Activated CD4-positive, alpha-beta T cell treated with anti-CD3 and anti-CD28 coated beads, Interleukin-2, Interleukin-6, amounts not matched to agents 100 ng/mL and 50 ng/mL, durations not matched to agents 16 hours and 8 hours (primary cell): ENCODE measurements at regions not wholly inside any gene's neighbourhood (a gene's known extent, or its start where the extent isn't known, plus 50 kb on each side); places are given as distances from the start of the nearest gene placed in this dataset.

ENCODE experiments used
- DNase-seq: peaks from one replicate; pipeline ENCODE4 v3.0.0-alpha.2; 2020

DNA sequence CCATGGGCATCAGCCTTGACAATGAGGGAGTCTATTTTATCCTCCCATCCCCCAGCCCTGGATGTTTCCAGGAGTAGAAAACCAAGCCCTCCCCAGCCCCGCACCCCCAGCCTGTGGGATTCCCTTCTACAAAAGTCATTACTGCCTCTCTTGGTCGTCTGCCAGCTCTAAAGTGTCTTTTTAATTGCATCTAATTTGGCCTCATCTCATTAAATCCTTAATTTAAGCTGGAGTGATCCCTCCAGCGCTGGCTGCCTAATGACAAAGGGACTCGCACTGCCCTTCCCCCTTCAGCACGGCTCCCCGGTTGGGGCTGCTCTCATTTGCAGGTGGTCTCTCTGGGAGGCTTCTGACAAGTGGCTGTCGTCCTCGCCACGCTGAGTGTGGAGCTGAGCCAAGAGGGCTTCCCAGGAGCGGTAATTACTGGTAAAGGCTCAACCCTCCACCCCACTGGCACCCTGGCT, 107.9 kb upstream of the ALDH1B1 start:
- no peak for DNase-seq

DNA sequence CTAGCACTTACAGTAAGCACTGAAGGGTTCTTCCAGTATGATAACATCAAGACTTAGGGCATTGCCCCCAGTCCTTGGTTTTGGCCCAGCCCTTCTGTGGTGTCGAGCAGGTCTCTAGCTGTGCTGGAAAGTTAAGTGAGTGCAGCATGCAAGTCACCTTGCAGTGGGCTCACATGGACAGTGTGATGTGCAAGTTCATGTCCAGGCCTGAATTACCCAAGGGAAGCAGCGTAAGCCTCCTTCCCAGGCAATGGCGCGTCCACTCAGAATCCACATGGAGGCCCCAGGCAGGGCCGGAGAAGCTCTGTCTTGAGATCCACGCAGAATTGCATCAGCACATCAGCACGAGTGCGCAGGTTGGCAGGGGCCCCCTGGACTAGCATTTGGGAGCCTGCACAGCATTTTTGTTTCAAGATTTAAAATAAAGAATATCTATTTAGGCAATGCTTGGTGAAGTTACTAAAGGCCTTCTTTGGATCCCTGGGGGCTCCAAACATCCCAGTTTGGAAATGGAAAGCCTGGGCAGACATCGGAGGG, 108.4 kb upstream of the ALDH1B1 start:
- no peak for DNase-seq

GRCh38 chr9:38282756-38283155, 109.7 kb upstream of the ALDH1B1 start:
- no peak for DNase-seq

- no peak for DNase-seq
Measured at GRCh38 chr9:38281917-38282316, 110.6 kb upstream of the ALDH1B1 start.

- DNase-seq = no peak
Measured at GRCh38 chr9:38281196-38281595, 111.3 kb upstream of the ALDH1B1 start.

GRCh38 chr9:38280251-38280800, 112.2 kb upstream of the ALDH1B1 start:
- DNase-seq = no peak

GRCh38 chr9:38278931-38279679, 113.4 kb upstream of the ALDH1B1 start:
- no peak for DNase-seq

DNA sequence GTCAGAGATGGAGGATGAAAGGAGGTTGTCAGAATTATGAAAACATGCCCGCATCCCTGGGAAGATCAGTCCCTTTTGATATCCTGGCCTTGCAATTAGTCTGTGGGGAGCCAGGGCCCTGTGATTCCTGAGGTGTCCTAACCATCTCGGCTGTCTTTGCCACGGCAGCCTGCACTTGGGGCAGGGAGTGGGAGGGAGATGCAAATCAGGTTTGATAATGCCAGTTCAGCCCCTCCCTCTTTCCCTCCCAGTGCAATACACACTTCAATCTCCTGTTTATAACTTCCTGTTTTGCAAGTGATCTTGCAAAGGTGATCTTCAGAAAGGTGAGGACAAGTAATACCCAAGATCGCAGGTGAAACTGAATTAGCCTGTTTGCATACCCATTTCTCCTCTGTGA, 114.0 kb upstream of the ALDH1B1 start:
- DNase-seq = no peak

DNA sequence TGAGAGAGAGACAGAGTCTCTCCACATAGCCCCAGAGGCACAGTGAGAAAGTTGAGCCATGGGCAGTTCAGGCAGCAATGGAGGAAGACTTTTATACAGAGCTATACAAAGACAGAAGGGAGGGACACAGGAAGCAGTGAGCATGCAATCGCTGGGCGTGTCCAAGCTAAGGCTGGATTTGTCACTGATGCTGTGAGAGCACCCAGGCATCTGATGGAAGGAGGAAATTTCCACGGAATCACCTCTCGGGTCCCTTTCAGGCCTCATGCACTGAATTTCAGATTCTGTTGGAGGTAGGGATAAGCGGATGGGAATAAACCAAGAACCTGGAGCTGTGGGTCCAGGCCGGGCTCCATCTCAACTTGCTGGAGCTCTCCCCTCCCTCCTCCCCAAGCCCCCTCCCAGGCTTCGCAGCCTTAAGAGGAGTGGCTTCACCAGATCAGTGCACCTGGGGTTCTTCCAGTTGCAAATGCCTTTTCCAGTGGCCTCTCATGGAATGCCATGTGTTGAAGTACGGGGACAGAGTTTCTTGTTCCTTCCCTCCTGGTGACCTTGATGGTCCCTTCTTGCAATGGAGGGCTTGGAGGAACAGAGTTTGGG, 114.8 kb upstream of the ALDH1B1 start:
- DNase-seq = no peak

- no peak for DNase-seq
Measured at GRCh38 chr9:38276771-38277439, 115.6 kb upstream of the ALDH1B1 start.

DNA sequence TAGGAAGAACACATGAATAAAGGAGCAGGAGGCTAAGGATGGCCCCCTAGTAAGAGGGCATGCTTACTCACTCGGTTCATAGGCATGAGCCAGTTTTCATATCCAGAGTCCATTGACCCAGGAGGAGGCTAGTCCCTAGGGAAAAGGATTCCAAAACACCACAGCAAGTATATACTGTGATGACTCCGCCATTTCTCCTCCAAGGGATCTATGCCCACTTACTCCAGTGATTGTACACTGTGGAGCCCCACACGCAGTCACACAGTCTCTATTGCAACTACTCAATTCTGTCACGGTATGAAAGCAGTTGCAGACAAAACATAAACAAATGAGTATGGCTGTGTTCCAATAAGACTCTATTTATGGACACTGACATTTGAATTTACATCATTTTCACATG, 117.7 kb upstream of the ALDH1B1 start:
- no peak for DNase-seq

DNA sequence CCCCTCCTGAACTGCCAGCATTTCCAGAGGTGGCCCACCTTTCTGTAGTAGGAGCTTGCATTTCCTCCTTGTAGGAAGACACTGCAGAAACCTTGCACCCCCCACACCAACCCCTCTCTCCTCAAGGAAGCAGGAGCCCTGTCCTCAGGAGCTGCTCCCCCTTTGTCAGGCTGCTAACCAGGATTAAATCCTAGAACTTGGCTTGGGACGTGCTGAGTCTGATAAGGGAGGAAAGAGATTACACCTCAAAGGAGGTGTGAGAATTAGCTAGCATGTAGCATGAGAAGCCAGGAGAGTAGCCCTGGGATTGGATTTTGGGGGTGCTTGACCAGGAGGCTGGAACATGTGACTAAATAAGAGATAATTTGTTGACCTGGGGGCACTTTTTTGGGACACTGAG, 119.8 kb upstream of the ALDH1B1 start:
- DNase-seq = no peak

DNA sequence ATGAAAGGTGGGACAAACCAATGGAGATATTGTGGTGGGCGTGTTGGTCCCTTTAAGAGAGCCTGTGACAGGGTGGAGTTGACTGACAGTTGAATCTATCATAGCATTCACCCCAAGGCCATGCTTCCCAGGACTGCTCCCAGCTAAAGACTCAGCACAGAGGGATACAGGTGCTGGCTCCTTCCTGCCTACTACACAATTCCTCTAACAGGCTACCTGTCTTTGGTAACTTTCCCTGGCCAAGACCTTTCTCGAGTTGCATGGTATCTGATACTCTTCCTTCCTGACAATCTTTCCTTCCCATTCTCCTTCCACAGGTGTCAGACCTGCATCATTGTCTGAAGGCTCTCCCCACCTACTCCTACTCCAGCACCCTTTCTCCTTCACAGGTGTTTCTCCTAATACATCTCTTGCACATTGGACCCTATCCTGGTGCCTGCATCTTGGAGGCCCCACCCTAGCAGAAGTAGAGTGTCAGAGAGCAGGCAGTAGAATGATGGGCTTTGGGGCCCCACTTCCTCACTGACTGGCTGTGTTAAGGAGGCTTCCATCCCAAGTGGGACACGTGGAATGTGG, 120.7 kb upstream of the ALDH1B1 start:
- no peak for DNase-seq

- no peak for DNase-seq
Measured at GRCh38 chr9:38269775-38270174, 122.7 kb upstream of the ALDH1B1 start.

GRCh38 chr9:38263532-38263931, 129.0 kb upstream of the ALDH1B1 start:
- DNase-seq = no peak

DNA sequence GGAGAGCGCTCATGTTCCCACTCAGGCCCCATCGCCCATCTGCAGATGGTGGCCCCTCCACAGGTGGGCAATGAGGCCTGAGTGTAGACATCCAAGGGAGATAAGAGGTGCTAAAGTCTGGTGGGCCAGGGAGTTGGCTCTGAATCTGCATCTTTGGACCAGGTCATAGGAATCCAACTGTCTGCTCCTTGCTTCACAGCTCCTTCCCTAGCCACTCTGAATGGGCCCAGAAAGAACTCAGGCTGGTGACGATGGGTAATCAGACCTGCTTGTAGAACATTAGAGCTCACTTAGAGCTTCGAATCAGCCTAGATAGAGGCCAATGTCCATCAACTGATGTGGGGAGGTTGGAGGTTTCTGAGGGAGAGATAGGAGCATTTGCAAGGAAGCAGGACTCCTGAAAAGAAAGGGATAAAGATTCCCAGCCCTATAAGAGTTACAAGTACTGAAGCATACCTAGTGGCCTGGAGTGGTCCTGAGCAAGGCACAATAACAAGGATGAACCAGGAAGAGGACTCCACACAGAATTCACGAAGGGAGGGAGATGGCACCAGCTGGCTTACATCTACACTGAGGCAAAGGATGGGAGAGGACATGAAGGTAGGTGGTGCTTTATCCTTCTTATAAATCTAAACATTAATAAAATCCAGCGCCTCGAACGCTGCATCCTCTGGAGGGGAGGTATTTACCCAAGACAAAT, 132.8 kb upstream of the ALDH1B1 start:
- DNase-seq = no peak

GRCh38 chr9:38259056-38259455, 133.4 kb upstream of the ALDH1B1 start:
- no peak for DNase-seq

DNA sequence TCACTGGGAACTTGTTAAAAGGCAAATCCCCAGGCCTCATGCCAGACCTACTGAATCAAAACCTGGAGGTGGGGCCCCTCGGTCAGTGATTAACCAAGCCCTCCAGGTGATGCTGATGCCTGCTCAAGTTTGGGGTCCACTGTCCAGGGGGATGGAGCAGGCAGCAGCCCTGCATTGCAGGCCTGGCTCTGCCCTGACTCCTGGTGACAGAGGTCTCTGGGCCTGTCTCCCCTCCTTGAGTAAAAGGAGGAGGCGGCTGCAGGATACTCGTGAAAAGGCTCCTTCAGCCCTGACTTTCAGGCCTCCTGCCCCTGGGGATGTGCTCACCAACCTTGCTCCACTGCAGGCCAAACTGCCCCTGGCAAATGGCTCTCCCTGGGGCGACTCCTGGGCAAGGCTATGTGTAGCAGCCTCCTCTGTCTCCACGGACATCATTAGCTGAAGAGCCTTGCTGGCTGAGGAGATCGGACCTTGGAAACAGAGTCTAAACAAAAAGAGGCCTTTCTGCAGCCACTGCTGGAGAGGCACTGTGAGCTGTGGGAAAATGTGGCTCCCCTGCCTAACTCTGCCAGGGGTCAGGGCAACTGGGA, 134.8 kb upstream of the ALDH1B1 start:
- DNase-seq = no peak

DNA sequence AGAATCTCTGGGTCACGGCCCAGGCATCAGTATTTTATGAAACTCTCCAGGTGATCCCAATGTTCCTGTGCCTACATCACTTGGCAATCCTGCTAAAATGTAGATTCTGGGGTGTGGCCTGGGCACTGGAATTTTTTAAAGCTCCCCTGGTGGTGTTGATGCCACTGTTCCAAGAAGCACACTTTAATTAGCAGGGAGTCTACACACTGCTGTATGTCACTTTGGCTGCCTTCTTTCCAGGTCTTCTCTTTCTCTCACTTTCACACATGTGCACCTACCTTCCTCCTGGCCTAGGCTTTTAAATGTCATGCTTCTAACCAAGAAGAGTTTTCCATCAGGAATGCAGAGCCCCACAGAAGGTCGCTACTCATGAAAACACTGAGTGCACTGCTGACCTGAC, 136.0 kb upstream of the ALDH1B1 start:
- no peak for DNase-seq

- DNase-seq = no peak
Measured at GRCh38 chr9:38255599-38255998, 136.9 kb upstream of the ALDH1B1 start.

- DNase-seq = no peak
Measured at GRCh38 chr9:38254756-38255155, 137.7 kb upstream of the ALDH1B1 start.

DNA sequence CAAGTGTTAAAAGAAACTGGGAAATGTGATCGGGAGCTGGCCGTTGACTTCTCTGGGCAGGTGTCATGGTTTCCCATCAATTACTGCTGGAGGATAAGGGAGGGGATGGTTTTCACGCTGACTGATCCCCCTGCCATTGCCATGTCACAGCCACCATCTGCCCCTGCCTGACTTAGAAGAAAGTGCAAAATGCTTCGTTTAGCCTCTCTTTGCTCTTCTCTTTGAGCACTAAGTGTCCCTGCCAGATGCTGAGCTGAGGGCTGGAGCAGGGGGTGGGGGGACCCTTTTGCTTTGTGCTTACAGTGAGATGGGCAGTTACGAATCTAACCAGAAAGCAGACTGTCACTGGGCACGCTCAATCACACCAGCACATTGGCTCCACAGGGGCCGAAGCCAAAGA, 138.4 kb upstream of the ALDH1B1 start:
- DNase-seq = no peak
